ENCODE measurements at regions not wholly inside any gene's neighbourhood (a gene's known extent, or its start where the extent isn't known, plus 50 kb on each side); places are given as distances from the start of the nearest gene placed in this dataset.

GRCh38 chr6:126650931-126651330, 311.0 kb downstream of the CENPW start:
- 25 to 38% (median 29%) methylated on average over 2 of the region's 2 CpGs for WGBS, 4 donors
- no peaks in the 10 kb centered on the region for H3K9me3 ChIP-seq (replicated peaks in 1 of 3)

GRCh38 chr6:126657561-126658175, 317.8 kb downstream of the CENPW start:
- no peaks in the 10 kb centered on the region for H3K36me3 ChIP-seq (replicated peaks in 1 of 2)
- intact Hi-C loops (cut with DNase I): loop anchor here in 1 of 2 donors (10.0 kb wide), 1 partner anchor 293 kb away; no protein-coding TSS in a partner anchor
- peak in 3 of 7 donors; percentile 4 to 15 (median 13) for DNase-seq
- no peaks in the 10 kb centered on the region for H3K27me3 ChIP-seq
- WGBS, 4 donors: 26 to 34% (median 29%) methylated on average over 3 of the region's 3 CpGs
- TF ChIP-seq CTCF (IDR thresholded peaks at IDR 0.05): peak; percentile 14 to 52 (median 37)
- TF ChIP-seq POLR2A (IDR thresholded peaks at IDR 0.05): no peak
- no peaks in the 10 kb centered on the region for H3K9me3 ChIP-seq (replicated peaks in 1 of 3)
- H3K4me3 ChIP-seq: no peak overlapping the region
- H3K27ac ChIP-seq: no peak overlapping the region
- H3K4me1 ChIP-seq (replicated peaks in 1 of 2): no peaks in the 10 kb centered on the region

More at GRCh38 chr6:126650931-126651330, 311.0 kb downstream of the CENPW start:
- H3K4me3 ChIP-seq: no peak overlapping the region
- TF ChIP-seq CTCF (IDR thresholded peaks at IDR 0.05) (no peak), POLR2A (IDR thresholded peaks at IDR 0.05) (no peak)
- no peaks in the 10 kb centered on the region for H3K27me3 ChIP-seq
- no peaks in the 10 kb centered on the region for H3K4me1 ChIP-seq (replicated peaks in 1 of 2)
- no peaks in the 10 kb centered on the region for H3K36me3 ChIP-seq (replicated peaks in 1 of 2)
- DNase-seq: no peak
- intact Hi-C loops (cut with DNase I): loop anchor here in 1 of 2 donors (10.0 kb wide), 1 partner anchor 286 kb away; no protein-coding TSS in a partner anchor
- no peak overlapping the region for H3K27ac ChIP-seq

GRCh38 chr6:126660376-126660775, 320.5 kb downstream of the CENPW start:
- Histone ChIP-seq H3K27me3 (no peaks in the 10 kb centered on the region), H3K36me3 (replicated peaks in 1 of 2) (no peaks in the 10 kb centered on the region), H3K4me1 (replicated peaks in 1 of 2) (no peaks in the 10 kb centered on the region), H3K4me3 (no peak overlapping the region), H3K27ac (no peak overlapping the region), H3K9me3 (replicated peaks in 1 of 3) (no peaks in the 10 kb centered on the region)
- TF ChIP-seq CTCF (IDR thresholded peaks at IDR 0.05) (no peak), POLR2A (IDR thresholded peaks at IDR 0.05) (no peak)
- intact Hi-C loops (cut with DNase I): no loop called here
- 85 to 91% (median 87%) methylated on average over 1 of the region's 1 CpG for WGBS, 4 donors
- DNase-seq: no peak

GRCh38 chr6:126661646-126662045, 321.7 kb downstream of the CENPW start:
- intact Hi-C loops (cut with DNase I): no loop called here
- Histone ChIP-seq H3K4me3 (no peak overlapping the region), H3K9me3 (replicated peaks in 1 of 3) (no peaks in the 10 kb centered on the region), H3K36me3 (replicated peaks in 1 of 2) (no peaks in the 10 kb centered on the region), H3K4me1 (replicated peaks in 1 of 2) (no peaks in the 10 kb centered on the region), H3K27ac (no peak overlapping the region), H3K27me3 (no peaks in the 10 kb centered on the region)
- DNase-seq: no peak
- TF ChIP-seq POLR2A (IDR thresholded peaks at IDR 0.05): no peak
- TF ChIP-seq CTCF (IDR thresholded peaks at IDR 0.05): no peak
